ENCODE measurements at regions not wholly inside any gene's neighbourhood (a gene's known extent, or its start where the extent isn't known, plus 50 kb on each side); places are given as distances from the start of the nearest gene placed in this dataset.
"Not testable (repeated sequence)": the region's sequence is repeated elsewhere in the genome, so short reads cannot be mapped to it uniquely, and the experiment has no call there.

DNA sequence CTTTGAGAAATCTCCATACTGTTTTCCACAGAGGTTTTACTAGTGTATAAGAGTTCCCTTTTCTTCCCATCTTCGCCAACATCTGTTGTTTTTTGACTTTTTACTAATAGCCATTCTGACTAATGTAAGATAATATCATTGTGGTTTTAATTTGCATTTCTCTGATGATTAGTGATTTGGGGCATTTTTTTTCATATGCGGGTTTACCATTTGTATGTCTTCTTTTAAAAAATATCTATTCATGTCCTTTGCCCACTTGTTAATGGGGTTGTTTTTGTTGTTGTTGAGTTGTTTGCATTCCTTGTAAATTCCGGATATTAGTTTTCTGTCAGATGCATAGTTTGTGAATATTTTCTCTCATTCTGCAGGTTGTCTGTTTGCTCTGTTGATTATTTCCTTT, 167.1 kb downstream of the PRL start:
- Mint-ChIP-seq H3K36me3 (no peaks in the 10 kb centered on the region), H3K9me3 (peaks cover 19% of the 10 kb centered on the region), H3K27me3 (no peaks in the 10 kb centered on the region), H3K4me1 (no peaks in the 10 kb centered on the region), H3K4me3 (no peak overlapping the region), H3K27ac (no peak overlapping the region)
- ATAC-seq (ENCODE audit: low read depth), result no peak
- DNase-seq (ENCODE audit: low spot score in 2 of 2), result no peak

DNA sequence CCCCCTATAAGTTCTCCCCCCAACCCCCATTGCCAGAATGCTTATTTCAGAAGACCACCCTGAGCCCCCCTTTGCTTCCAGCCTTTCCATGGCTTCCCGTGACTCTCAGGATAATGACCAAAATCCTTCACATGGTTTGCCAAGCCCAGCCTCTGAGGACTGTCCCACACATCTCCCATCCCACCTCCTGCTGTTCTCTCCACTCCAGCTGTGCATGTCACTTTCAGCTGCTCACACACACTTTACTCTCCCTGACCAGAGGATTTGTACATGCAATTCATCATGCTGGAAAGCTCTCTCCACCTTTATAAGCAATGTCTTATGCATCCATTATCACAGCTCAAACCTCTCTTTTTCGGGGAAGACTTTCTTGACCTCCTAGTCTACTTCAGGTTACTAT, 164.2 kb downstream of the PRL start:
- no peak overlapping the region for H3K4me3 Mint-ChIP-seq
- H3K4me1 Mint-ChIP-seq, result no peaks in the 10 kb centered on the region
- DNase-seq (ENCODE audit: low spot score in 2 of 2), result no peak
- H3K27ac Mint-ChIP-seq, result no peak overlapping the region
- no peaks in the 10 kb centered on the region for H3K27me3 Mint-ChIP-seq
- H3K36me3 Mint-ChIP-seq, result no peaks in the 10 kb centered on the region
- peaks cover 13% of the 10 kb centered on the region for H3K9me3 Mint-ChIP-seq
- ATAC-seq (ENCODE audit: low read depth), result no peak

GRCh38 chr6:22133357-22133756, 163.5 kb downstream of the PRL start:
- H3K36me3 Mint-ChIP-seq, result no peaks in the 10 kb centered on the region
- no peak overlapping the region for H3K4me3 Mint-ChIP-seq
- peaks cover 11% of the 10 kb centered on the region for H3K9me3 Mint-ChIP-seq
- DNase-seq (ENCODE audit: low spot score in 2 of 2), result no peak
- H3K4me1 Mint-ChIP-seq, result no peaks in the 10 kb centered on the region
- no peak for ATAC-seq (ENCODE audit: low read depth)
- no peaks in the 10 kb centered on the region for H3K27me3 Mint-ChIP-seq
- no peak overlapping the region for H3K27ac Mint-ChIP-seq

- Mint-ChIP-seq H3K4me3 (no peak overlapping the region), H3K27me3 (no peaks in the 10 kb centered on the region), H3K36me3 (no peaks in the 10 kb centered on the region), H3K27ac (no peak overlapping the region), H3K9me3 (peaks cover 10% of the 10 kb centered on the region), H3K4me1 (no peaks in the 10 kb centered on the region)
- DNase-seq (ENCODE audit: low spot score in 2 of 2) (no peak), ATAC-seq (ENCODE audit: low read depth) (no peak)
Observed at GRCh38 chr6:22134308-22134707, 162.5 kb downstream of the PRL start.

DNA sequence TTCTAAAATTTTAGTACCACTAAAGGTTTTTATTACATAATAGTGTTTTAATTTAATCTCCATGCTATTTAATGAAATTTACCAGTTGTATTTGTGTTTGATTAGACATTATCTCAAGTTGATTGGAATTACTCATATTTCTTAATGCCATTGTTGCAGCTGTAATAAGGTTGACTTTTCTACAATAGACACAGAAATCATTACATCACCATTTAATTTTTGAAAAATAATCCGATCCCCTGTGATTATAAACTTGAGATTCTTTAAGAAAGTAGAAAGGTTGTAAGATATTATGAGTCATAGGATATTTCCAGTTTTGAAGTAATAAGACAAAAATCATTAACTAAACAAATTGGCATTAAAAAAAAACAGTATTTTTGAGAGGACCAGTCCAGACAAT, 161.4 kb downstream of the PRL start:
- no peaks in the 10 kb centered on the region for H3K27me3 Mint-ChIP-seq
- H3K36me3 Mint-ChIP-seq, result no peaks in the 10 kb centered on the region
- H3K9me3 Mint-ChIP-seq, result peaks cover 5% of the 10 kb centered on the region
- no peaks in the 10 kb centered on the region for H3K4me1 Mint-ChIP-seq
- no peak overlapping the region for H3K27ac Mint-ChIP-seq
- ATAC-seq (ENCODE audit: low read depth), result no peak
- no peak for DNase-seq (ENCODE audit: low spot score in 2 of 2)
- H3K4me3 Mint-ChIP-seq, result no peak overlapping the region

GRCh38 chr6:22140736-22141135, 156.1 kb downstream of the PRL start:
- ATAC-seq (ENCODE audit: low read depth), result not testable (repeated sequence)

GRCh38 chr6:22141241-22141745, 155.5 kb downstream of the PRL start:
- Mint-ChIP-seq H3K4me1 (no peaks in the 10 kb centered on the region), H3K9me3 (peaks cover 2% of the 10 kb centered on the region), H3K36me3 (no peaks in the 10 kb centered on the region), H3K27ac (no peak overlapping the region), H3K27me3 (peaks cover 1% of the 10 kb centered on the region), H3K4me3 (no peak overlapping the region)
- no peak for DNase-seq (ENCODE audit: low spot score in 2 of 2)
- ATAC-seq (ENCODE audit: low read depth), result no peak

More at GRCh38 chr6:22140736-22141135, 156.1 kb downstream of the PRL start:
- not testable (repeated sequence) for H3K4me1 Mint-ChIP-seq; H3K9me3 Mint-ChIP-seq; H3K27me3 Mint-ChIP-seq; DNase-seq (ENCODE audit: low spot score in 2 of 2); H3K27ac Mint-ChIP-seq; H3K36me3 Mint-ChIP-seq; H3K4me3 Mint-ChIP-seq

GRCh38 chr6:22142856-22143255, 154.0 kb downstream of the PRL start:
- Mint-ChIP-seq H3K36me3 (no peaks in the 10 kb centered on the region), H3K4me1 (no peaks in the 10 kb centered on the region), H3K9me3 (peaks cover 5% of the 10 kb centered on the region), H3K4me3 (no peak overlapping the region), H3K27me3 (peaks cover 1% of the 10 kb centered on the region), H3K27ac (no peak overlapping the region)
- DNase-seq (ENCODE audit: low spot score in 2 of 2), result no peak
- ATAC-seq (ENCODE audit: low read depth), result no peak

GRCh38 chr6:22145376-22145775, 151.5 kb downstream of the PRL start:
- Mint-ChIP-seq H3K9me3 (peaks cover 5% of the 10 kb centered on the region), H3K4me1 (no peaks in the 10 kb centered on the region), H3K4me3 (no peak overlapping the region), H3K27me3 (peaks cover 1% of the 10 kb centered on the region), H3K36me3 (no peaks in the 10 kb centered on the region), H3K27ac (no peak overlapping the region)
- no peak for DNase-seq (ENCODE audit: low spot score in 2 of 2)
- ATAC-seq (ENCODE audit: low read depth), result no peak

- Mint-ChIP-seq H3K4me1 (no peaks in the 10 kb centered on the region), H3K4me3 (no peak overlapping the region), H3K36me3 (no peaks in the 10 kb centered on the region), H3K9me3 (peaks cover 5% of the 10 kb centered on the region), H3K27ac (no peak overlapping the region), H3K27me3 (peaks cover 1% of the 10 kb centered on the region)
- ATAC-seq (ENCODE audit: low read depth), result no peak
- no peak for DNase-seq (ENCODE audit: low spot score in 2 of 2)
Observed at GRCh38 chr6:22145823-22146677, 150.8 kb downstream of the PRL start.

GRCh38 chr6:22146678-22146930, 150.2 kb downstream of the PRL start:
- Mint-ChIP-seq H3K27me3 (peaks cover 1% of the 10 kb centered on the region), H3K4me3 (no peak overlapping the region)

GRCh38 chr6:22146931-22147701, 149.7 kb downstream of the PRL start:
- Mint-ChIP-seq H3K36me3 (no peaks in the 10 kb centered on the region), H3K4me1 (no peaks in the 10 kb centered on the region), H3K27ac (no peak overlapping the region), H3K27me3 (peaks cover 1% of the 10 kb centered on the region), H3K4me3 (no peak overlapping the region), H3K9me3 (peaks cover 5% of the 10 kb centered on the region)
- DNase-seq (ENCODE audit: low spot score in 2 of 2) (no peak), ATAC-seq (ENCODE audit: low read depth) (no peak)

More at GRCh38 chr6:22146678-22146930, 150.2 kb downstream of the PRL start:
- no peak for DNase-seq (ENCODE audit: low spot score in 2 of 2)
- Mint-ChIP-seq H3K27ac (no peak overlapping the region), H3K4me1 (no peaks in the 10 kb centered on the region), H3K9me3 (peaks cover 5% of the 10 kb centered on the region), H3K36me3 (no peaks in the 10 kb centered on the region)
- no peak for ATAC-seq (ENCODE audit: low read depth)

DNA sequence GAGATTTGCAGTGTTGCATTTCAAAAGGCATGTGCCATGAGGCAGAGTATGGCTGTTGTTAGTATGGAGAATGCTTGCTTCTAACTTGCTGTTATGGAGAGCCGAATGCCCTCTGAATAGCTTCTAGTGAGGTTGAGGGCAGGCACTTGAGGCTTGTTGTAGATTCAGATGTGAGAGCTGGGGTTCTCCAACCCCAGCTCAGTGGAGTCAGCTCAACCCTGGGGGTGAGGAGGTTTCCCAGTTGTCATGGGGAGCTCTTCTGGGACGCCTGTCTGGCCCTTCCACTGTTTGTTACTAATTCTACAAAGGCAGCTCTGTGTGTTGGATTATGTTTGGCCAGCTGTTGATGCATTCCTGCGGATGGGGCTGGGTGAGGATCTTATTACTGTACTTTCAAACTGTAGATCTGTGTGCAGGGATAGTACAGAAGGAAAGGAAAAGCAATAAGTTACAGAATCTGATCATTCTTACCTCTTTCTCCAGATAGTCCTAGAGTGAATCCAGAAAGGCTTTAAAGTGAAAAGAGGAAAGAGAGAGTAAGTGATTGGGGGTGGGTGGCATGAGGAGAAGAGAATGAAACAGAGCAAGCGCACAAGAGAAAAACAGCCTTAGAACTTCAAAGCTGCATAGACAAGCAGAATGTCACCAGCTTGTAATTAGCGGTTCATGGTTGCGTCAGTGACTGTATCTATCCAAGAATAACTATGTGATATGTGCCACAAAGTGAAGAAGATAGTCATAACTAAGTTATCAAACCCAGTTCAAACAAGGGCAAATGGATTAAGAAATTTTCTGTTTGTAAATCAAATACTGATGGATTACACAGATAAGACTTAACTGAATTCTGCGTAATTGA, 148.7 kb downstream of the PRL start:
- peaks cover 5% of the 10 kb centered on the region for H3K9me3 Mint-ChIP-seq
- no peak overlapping the region for H3K27ac Mint-ChIP-seq
- ATAC-seq (ENCODE audit: low read depth), result no peak

GRCh38 chr6:22149096-22149495, 147.7 kb downstream of the PRL start:
- no peak for ATAC-seq (ENCODE audit: low read depth)
- Mint-ChIP-seq H3K9me3 (peaks cover 5% of the 10 kb centered on the region), H3K36me3 (no peaks in the 10 kb centered on the region), H3K27ac (no peak overlapping the region), H3K4me3 (no peak overlapping the region), H3K27me3 (no peaks in the 10 kb centered on the region), H3K4me1 (peaks cover 3% of the 10 kb centered on the region)
- DNase-seq (ENCODE audit: low spot score in 2 of 2), result no peak

More for the DNA sequence above, 148.7 kb downstream of the PRL start:
- Mint-ChIP-seq H3K36me3 (no peaks in the 10 kb centered on the region), H3K4me3 (no peak overlapping the region), H3K27me3 (peaks cover 1% of the 10 kb centered on the region), H3K4me1 (no peaks in the 10 kb centered on the region)
- DNase-seq (ENCODE audit: low spot score in 2 of 2), result no peak

Data from memory B cell (primary cell).